ENCODE measurements at regions not wholly inside any gene's neighbourhood (a gene's known extent, or its start where the extent isn't known, plus 50 kb on each side); places are given as distances from the start of the nearest gene placed in this dataset.

- intact Hi-C loops (cut with DNase I; ENCODE audit: low total_unique reads) (loop anchor here (10.0 kb wide), 1 partner anchor 295 kb away; no protein-coding TSS in a partner anchor), in situ Hi-C loops (cut with MboI; ENCODE audit: low pct_ligation_motif_present in 1 of 4, low pct_unique_long_range_greater_than_20kb in 1 of 4, low sequenced_read_pairs in 3 of 4) (no loop called here)
- DNase-seq = no peak
- no peaks in the 10 kb centered on the region for H3K9me3 ChIP-seq
- peak overlapping the region in 3 of 4 donors; percentile 73 to 81 (median 76) for H3K27ac ChIP-seq
- H3K27me3 ChIP-seq = peaks cover 53% of the 10 kb centered on the region
- peak overlapping the region; percentile 40 to 76 (median 62) for H3K4me3 ChIP-seq
- H3K4me1 ChIP-seq = peaks cover 5 to 32% (median 16%) of the 10 kb centered on the region in 4 donors
- WGBS, 2 donors (ENCODE audit: low coverage in 1 of 2) = 8 to 9% methylated on average over 6 to 18 of the region's 37 CpGs
- no peaks in the 10 kb centered on the region for H3K36me3 ChIP-seq
- TF ChIP-seq POLR2AphosphoS5 (IDR thresholded peaks at IDR 0.05) (no peak), POLR2A (IDR thresholded peaks at IDR 0.05) (no peak), EP300 (IDR thresholded peaks at IDR 0.05; ENCODE audit: low read depth) (no peak), CTCF (IDR thresholded peaks at IDR 0.05) (no peak)
Measured at GRCh38 chr15:29569533-29570092, 252.7 kb downstream of the TJP1 start.

GRCh38 chr15:29568840-29569532 lies 253.3 kb downstream of the TJP1 start:
- peak overlapping the region in 1 of 4 donors; percentile 31 for H3K27ac ChIP-seq
- DNase-seq = peak; percentile 66
- no peaks in the 10 kb centered on the region for H3K36me3 ChIP-seq
- H3K4me1 ChIP-seq = peaks cover 5 to 32% (median 16%) of the 10 kb centered on the region in 4 donors
- peak; percentile 29 to 50 (median 39) for TF ChIP-seq CTCF (IDR thresholded peaks at IDR 0.05)
- TF ChIP-seq POLR2A (IDR thresholded peaks at IDR 0.05) = no peak
- no peak for TF ChIP-seq EP300 (IDR thresholded peaks at IDR 0.05; ENCODE audit: low read depth)
- no peak for TF ChIP-seq POLR2AphosphoS5 (IDR thresholded peaks at IDR 0.05)
- intact Hi-C loops (cut with DNase I; ENCODE audit: low total_unique reads) (no loop called here), in situ Hi-C loops (cut with MboI; ENCODE audit: low pct_ligation_motif_present in 1 of 4, low pct_unique_long_range_greater_than_20kb in 1 of 4, low sequenced_read_pairs in 3 of 4) (no loop called here)
- H3K27me3 ChIP-seq = peaks cover 53% of the 10 kb centered on the region
- 20 to 32% methylated on average over 9 of the region's 9 CpGs for WGBS, 2 donors (ENCODE audit: low coverage in 1 of 2)
- H3K9me3 ChIP-seq = no peaks in the 10 kb centered on the region
- no peak overlapping the region for H3K4me3 ChIP-seq

DNA sequence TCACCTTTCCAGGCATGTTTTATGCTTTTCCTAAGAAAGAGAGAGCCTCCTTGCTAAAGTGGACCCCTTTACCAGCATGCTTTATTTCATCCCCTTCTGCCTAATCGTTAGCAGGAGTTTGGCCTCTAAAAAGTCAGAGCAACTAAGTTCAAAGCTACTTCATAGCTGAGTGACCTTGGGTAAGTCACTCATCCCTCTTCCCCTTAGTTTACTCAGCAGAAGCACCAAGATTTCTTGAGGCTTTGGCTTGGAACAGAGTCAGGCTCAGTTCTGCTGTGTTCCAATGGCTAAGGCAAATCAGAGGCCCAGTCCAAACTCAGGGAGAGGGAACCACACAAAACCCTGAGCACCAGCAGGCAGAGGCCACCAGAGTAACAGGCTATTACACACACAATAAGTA lies 254.9 kb downstream of the TJP1 start:
- Histone ChIP-seq H3K27ac (no peak overlapping the region), H3K4me1 (peaks cover 5 to 28% (median 15%) of the 10 kb centered on the region in 4 donors), H3K4me3 (no peak overlapping the region), H3K27me3 (peaks cover 44% of the 10 kb centered on the region), H3K9me3 (no peaks in the 10 kb centered on the region), H3K36me3 (no peaks in the 10 kb centered on the region)
- intact Hi-C loops (cut with DNase I; ENCODE audit: low total_unique reads) = no loop called here
- in situ Hi-C loops (cut with MboI; ENCODE audit: low pct_ligation_motif_present in 1 of 4, low pct_unique_long_range_greater_than_20kb in 1 of 4, low sequenced_read_pairs in 3 of 4) = no loop called here
- no peak for TF ChIP-seq EP300 (IDR thresholded peaks at IDR 0.05; ENCODE audit: low read depth)
- DNase-seq = no peak
- WGBS, 2 donors (ENCODE audit: low coverage in 1 of 2) = 73 to 80% methylated on average over 1 of the region's 1 CpG

GRCh38 chr15:29566914-29567313 lies 255.4 kb downstream of the TJP1 start:
- no peak for DNase-seq
- Histone ChIP-seq H3K27ac (no peak overlapping the region), H3K4me3 (no peak overlapping the region), H3K27me3 (peaks cover 39% of the 10 kb centered on the region), H3K4me1 (peaks cover 5 to 24% (median 13%) of the 10 kb centered on the region in 4 donors), H3K9me3 (no peaks in the 10 kb centered on the region), H3K36me3 (no peaks in the 10 kb centered on the region)
- TF ChIP-seq POLR2A (IDR thresholded peaks at IDR 0.05) (no peak), EP300 (IDR thresholded peaks at IDR 0.05; ENCODE audit: low read depth) (no peak), CTCF (IDR thresholded peaks at IDR 0.05) (no peak), POLR2AphosphoS5 (IDR thresholded peaks at IDR 0.05) (no peak)
- intact Hi-C loops (cut with DNase I; ENCODE audit: low total_unique reads) (no loop called here), in situ Hi-C loops (cut with MboI; ENCODE audit: low pct_ligation_motif_present in 1 of 4, low pct_unique_long_range_greater_than_20kb in 1 of 4, low sequenced_read_pairs in 3 of 4) (no loop called here)
- 80 to 83% methylated on average over 2 to 3 of the region's 3 CpGs for WGBS, 2 donors (ENCODE audit: low coverage in 1 of 2)
